ENCODE measurements at regions not wholly inside any gene's neighbourhood (a gene's known extent, or its start where the extent isn't known, plus 50 kb on each side); places are given as distances from the start of the nearest gene placed in this dataset.

GRCh38 chr2:120852200-120852815 is 116.6 kb downstream of the GLI2 start:
- no peak for DNase-seq (ENCODE audit: low read depth)

- DNase-seq (ENCODE audit: low read depth): no peak
These were observed 117.8 kb downstream of the GLI2 start for GRCh38 chr2:120853306-120854013.

- no peak for DNase-seq (ENCODE audit: low read depth)
These were observed 118.4 kb downstream of the GLI2 start for GRCh38 chr2:120854014-120854620.

- no peak for DNase-seq (ENCODE audit: low read depth)
These were observed 119.3 kb downstream of the GLI2 start for GRCh38 chr2:120854766-120855530.

- no peak for DNase-seq (ENCODE audit: low read depth)
These were observed 120.3 kb downstream of the GLI2 start for GRCh38 chr2:120855855-120856405.

- no peak for DNase-seq (ENCODE audit: low read depth)
These were observed 120.8 kb downstream of the GLI2 start for GRCh38 chr2:120856421-120856862.

- DNase-seq (ENCODE audit: low read depth): no peak
These were observed 121.8 kb downstream of the GLI2 start for GRCh38 chr2:120857422-120857821.

- no peak for DNase-seq (ENCODE audit: low read depth)
These were observed 122.3 kb downstream of the GLI2 start for GRCh38 chr2:120857931-120858330.

GRCh38 chr2:120858361-120859106 is 122.9 kb downstream of the GLI2 start:
- DNase-seq (ENCODE audit: low read depth): no peak

- no peak for DNase-seq (ENCODE audit: low read depth)
These were observed 123.5 kb downstream of the GLI2 start for GRCh38 chr2:120859128-120859527.

GRCh38 chr2:120859814-120860578 is 124.3 kb downstream of the GLI2 start:
- no peak for DNase-seq (ENCODE audit: low read depth)

- no peak for DNase-seq (ENCODE audit: low read depth)
These were observed 124.9 kb downstream of the GLI2 start for GRCh38 chr2:120860579-120860922.

- DNase-seq (ENCODE audit: low read depth): no peak
These were observed 125.5 kb downstream of the GLI2 start for GRCh38 chr2:120861191-120861575.

GRCh38 chr2:120861576-120862191 is 126.0 kb downstream of the GLI2 start:
- DNase-seq (ENCODE audit: low read depth): no peak

GRCh38 chr2:120862201-120863060 is 126.8 kb downstream of the GLI2 start:
- no peak for DNase-seq (ENCODE audit: low read depth)

GRCh38 chr2:120863146-120863545 is 127.5 kb downstream of the GLI2 start:
- DNase-seq (ENCODE audit: low read depth): no peak

- DNase-seq (ENCODE audit: low read depth): no peak
These were observed 128.1 kb downstream of the GLI2 start for GRCh38 chr2:120863661-120864320.

- no peak for DNase-seq (ENCODE audit: low read depth)
These were observed 129.3 kb downstream of the GLI2 start for GRCh38 chr2:120864981-120865380.

GRCh38 chr2:120865656-120866055 is 130.0 kb downstream of the GLI2 start:
- DNase-seq (ENCODE audit: low read depth): no peak

All from non-pigmented ciliary epithelial cell (primary cell).